Skeletal muscle satellite cell (primary cell): ENCODE measurements at regions not wholly inside any gene's neighbourhood (a gene's known extent, or its start where the extent isn't known, plus 50 kb on each side); places are given as distances from the start of the nearest gene placed in this dataset. TPM values are rescaled to one million over a fixed set of nuclear protein-coding genes. Genes with fewer than 3 reads are reported as not detected.

Experiments
- small RNA-seq: library from RNA; depleted of rRNA; stranded (forward); fragments of <200 nt; gene quantifications from one replicate; pipeline ENCODE3, GENCODE V24; 2012

Small RNA genes lying in the stretch of these regions (small RNA-seq; reads per million reads assigned to genes)
- not detected for gene RNU6-1228P
